HEK293T (cell line): ENCODE measurements at regions not wholly inside any gene's neighbourhood (a gene's known extent, or its start where the extent isn't known, plus 50 kb on each side); places are given as distances from the start of the nearest gene placed in this dataset.

Experiments
- CTCF ChIA-PET: fragments of 350-600 bp; formaldehyde crosslinking; extraction: SDS; loops from one replicate; lab custom pipeline; 2021; ENCODE audit warnings: antibody characterized with exemption, inconsistent platforms; lab: Yijun Ruan, JAX
- POLR2A ChIA-PET: fragments of 350-600 bp; formaldehyde crosslinking; extraction: SDS; loops from one replicate; lab custom pipeline; 2020; ENCODE audit warnings: antibody characterized with exemption, inconsistent platforms; lab: Yijun Ruan, JAX
- DNase-seq: peaks from one replicate; pipeline ENCODE4 v3.0.0; 2012; ENCODE audit warnings: mixed read lengths; ENCODE audit errors: extremely low spot score
- ARNT ChIP-seq: fragments of 450-650 bp; IDR thresholded peaks from 2 replicates; pipeline ENCODE4 v1.6.1; 2017; ENCODE audit warnings: mild to moderate bottlenecking
- BHLHE40 ChIP-seq: fragments of 450-650 bp; IDR thresholded peaks from 2 replicates; pipeline ENCODE4 v1.6.1; 2016; ENCODE audit warnings: mild to moderate bottlenecking, moderate library complexity, borderline replicate concordance
- CTBP1 ChIP-seq: fragments of 450-650 bp; IDR thresholded peaks from 2 replicates; pipeline ENCODE4 v1.6.1; 2016; ENCODE audit warnings: borderline replicate concordance
- ELF4 ChIP-seq: fragments of 450-650 bp; IDR thresholded peaks from 2 replicates; pipeline ENCODE4 v1.6.1; 2017; ENCODE audit warnings: antibody characterized with exemption
- FOXA1 ChIP-seq: fragments of 450-650 bp; IDR thresholded peaks from 2 replicates; pipeline ENCODE4 v1.6.1; 2016; ENCODE audit warnings: mild to moderate bottlenecking
- FOXK2 ChIP-seq: fragments of 450-650 bp; IDR thresholded peaks from 2 replicates; pipeline ENCODE4 v1.6.1; 2016; ENCODE audit warnings: mild to moderate bottlenecking
- FOXM1 ChIP-seq: fragments of 450-650 bp; IDR thresholded peaks from 2 replicates; pipeline ENCODE4 v1.6.1; 2017; ENCODE audit warnings: mild to moderate bottlenecking, borderline replicate concordance
- HDGF ChIP-seq: fragments of 450-650 bp; IDR thresholded peaks from 2 replicates; pipeline ENCODE4 v1.6.1; 2017; ENCODE audit warnings: antibody characterized with exemption, borderline replicate concordance
- L3MBTL2 ChIP-seq: fragments of 450-650 bp; conservative IDR thresholded peaks from 2 replicates; pipeline ENCODE4 v1.6.1; 2016; ENCODE audit warnings: mild to moderate bottlenecking
- LEF1 ChIP-seq: fragments of 450-650 bp; IDR thresholded peaks from 2 replicates; pipeline ENCODE4 v1.6.1; 2017; ENCODE audit warnings: mild to moderate bottlenecking, borderline replicate concordance
- NFRKB ChIP-seq: fragments of 450-650 bp; IDR thresholded peaks from 2 replicates; pipeline ENCODE4 v1.6.1; 2016; ENCODE audit warnings: mild to moderate bottlenecking, moderate library complexity
- SP1 ChIP-seq: fragments of 450-650 bp; IDR thresholded peaks from 2 replicates; pipeline ENCODE4 v1.6.1; 2017
- SUZ12 ChIP-seq: fragments of 450-650 bp; IDR thresholded peaks from 2 replicates; pipeline ENCODE4 v1.6.1; 2016; ENCODE audit warnings: mild to moderate bottlenecking
- TARDBP ChIP-seq: fragments of 450-650 bp; IDR thresholded peaks from 2 replicates; pipeline ENCODE4 v1.6.1; 2016
- ZNF384 ChIP-seq: fragments of 450-650 bp; IDR thresholded peaks from 2 replicates; pipeline ENCODE4 v1.6.1; 2016
- TF ChIP-seq, protein P1 (sequence below): fragments of 450-650 bp; IDR thresholded peaks from 2 replicates; pipeline ENCODE4 v1.6.1; 2016

DNA sequence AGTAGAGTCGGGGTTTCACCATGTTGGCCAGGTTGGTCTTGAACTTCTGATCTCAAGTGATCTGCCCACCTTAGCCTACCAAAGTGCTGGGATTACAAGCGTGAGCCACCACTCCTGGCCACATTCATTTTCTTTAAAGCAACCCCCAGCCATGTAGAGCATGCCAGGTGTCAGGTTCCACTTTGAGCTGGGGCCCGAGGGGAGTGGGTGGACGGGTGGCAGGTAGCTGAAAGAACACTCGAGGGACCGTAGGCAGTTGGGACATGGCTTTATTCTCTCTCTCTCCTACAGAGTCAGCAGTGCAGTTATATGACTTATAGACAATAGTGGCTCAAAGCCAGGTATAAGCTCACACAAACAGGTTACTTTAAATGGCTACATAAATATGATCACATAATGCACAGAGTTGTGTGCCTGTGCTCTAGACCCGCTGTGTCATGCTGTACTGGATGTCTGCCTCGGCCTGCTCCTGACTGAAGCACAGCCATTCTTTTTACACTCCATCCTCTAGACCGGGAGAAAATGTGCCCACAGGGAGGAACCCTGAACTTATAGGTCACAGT, 60.5 kb upstream of the FAM120A start:
- ChIA-PET CTCF (no interaction called here), POLR2A (no interaction called here)
- no peak for TF ChIP-seq FOXA1
- no peak for TF ChIP-seq TARDBP
- TF ChIP-seq FOXK2 = no peak
- no peak for TF ChIP-seq ELF4
- TF ChIP-seq HDGF = no peak
- no peak for TF ChIP-seq SUZ12
- TF ChIP-seq L3MBTL2 = no peak
- no peak for TF ChIP-seq FOXM1
- no peak for TF ChIP-seq CTBP1
- TF ChIP-seq ARNT = no peak
- no peak for TF ChIP-seq LEF1
- TF ChIP-seq, protein P1, sequence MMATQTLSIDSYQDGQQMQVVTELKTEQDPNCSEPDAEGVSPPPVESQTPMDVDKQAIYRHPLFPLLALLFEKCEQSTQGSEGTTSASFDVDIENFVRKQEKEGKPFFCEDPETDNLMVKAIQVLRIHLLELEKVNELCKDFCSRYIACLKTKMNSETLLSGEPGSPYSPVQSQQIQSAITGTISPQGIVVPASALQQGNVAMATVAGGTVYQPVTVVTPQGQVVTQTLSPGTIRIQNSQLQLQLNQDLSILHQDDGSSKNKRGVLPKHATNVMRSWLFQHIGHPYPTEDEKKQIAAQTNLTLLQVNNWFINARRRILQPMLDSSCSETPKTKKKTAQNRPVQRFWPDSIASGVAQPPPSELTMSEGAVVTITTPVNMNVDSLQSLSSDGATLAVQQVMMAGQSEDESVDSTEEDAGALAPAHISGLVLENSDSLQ = no peak
- no peak for TF ChIP-seq NFRKB
- no peak for TF ChIP-seq SP1
- no peak for TF ChIP-seq ZNF384
- no peak for TF ChIP-seq BHLHE40
- DNase-seq = no peak

DNA sequence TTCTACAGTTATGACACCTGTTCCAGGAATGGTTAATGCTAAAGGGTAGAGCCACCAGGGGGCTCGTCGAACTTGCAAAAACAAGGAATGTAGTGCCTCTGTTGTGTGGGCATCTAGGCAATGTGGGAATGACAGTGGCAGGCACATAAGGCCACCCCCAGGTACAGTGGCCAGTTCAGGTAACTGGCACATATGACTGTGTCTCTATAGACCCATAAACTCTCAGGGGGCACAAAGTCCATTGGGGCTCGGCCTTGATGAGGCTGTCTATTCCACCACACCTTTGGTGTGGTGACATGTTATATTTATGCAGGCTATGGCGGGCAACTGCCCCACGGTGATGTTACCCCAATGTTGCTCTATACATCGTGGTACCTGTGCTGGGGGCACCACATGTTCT, 59.6 kb upstream of the FAM120A start:
- ChIA-PET POLR2A (no interaction called here), CTCF (no interaction called here)
- TF ChIP-seq TARDBP (no peak), ARNT (no peak), NFRKB (no peak), FOXK2 (no peak), BHLHE40 (no peak), FOXM1 (no peak), ELF4 (no peak), SUZ12 (no peak), LEF1 (no peak), CTBP1 (no peak), L3MBTL2 (no peak)
- TF ChIP-seq, protein P1 = no peak
- no peak for DNase-seq

DNA sequence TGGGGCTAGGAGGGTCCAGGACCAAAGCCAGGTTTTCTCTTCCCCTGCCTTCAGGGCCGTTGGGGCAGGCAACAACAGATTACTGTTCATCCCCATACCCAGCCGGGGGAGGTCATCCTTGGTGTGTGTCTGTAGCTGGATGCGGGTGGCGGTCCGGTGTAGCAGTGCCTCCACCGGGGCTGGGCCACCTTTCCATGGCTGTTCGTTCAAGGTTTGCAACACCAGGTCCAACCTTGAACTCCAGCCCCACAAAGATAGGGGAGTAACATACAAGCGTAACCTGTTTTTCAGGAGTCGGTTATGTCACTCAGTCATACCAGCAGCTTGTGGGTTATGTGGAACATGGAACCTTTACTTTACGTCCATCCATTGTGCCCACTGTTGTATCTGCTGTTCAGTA, 58.5 kb upstream of the FAM120A start:
- no peak for DNase-seq
- TF ChIP-seq FOXM1 (no peak), L3MBTL2 (no peak), LEF1 (no peak), HDGF (no peak), NFRKB (no peak), SUZ12 (no peak), FOXA1 (no peak), ZNF384 (no peak), FOXK2 (no peak), TARDBP (no peak), ELF4 (no peak)
- TF ChIP-seq, protein P1 = no peak
- ChIA-PET CTCF (no interaction called here), POLR2A (no interaction called here)
